ENCODE measurements at regions not wholly inside any gene's neighbourhood (a gene's known extent, or its start where the extent isn't known, plus 50 kb on each side); places are given as distances from the start of the nearest gene placed in this dataset.
"Not testable (repeated sequence)": the region's sequence is repeated elsewhere in the genome, so short reads cannot be mapped to it uniquely, and the experiment has no call there.

- peaks cover 5% of the 10 kb centered on the region for H3K9me3 Mint-ChIP-seq
- no peaks in the 10 kb centered on the region for H3K27me3 Mint-ChIP-seq (ENCODE audit: insufficient read depth)
- H3K27ac Mint-ChIP-seq: no peak overlapping the region
- H3K4me1 Mint-ChIP-seq (ENCODE audit: low read depth): no peaks in the 10 kb centered on the region
- intact Hi-C loops (cut with micrococcal nuclease): no loop called here
- no peak for DNase-seq (ENCODE audit: low spot score)
- no peaks in the 10 kb centered on the region for H3K36me3 Mint-ChIP-seq (ENCODE audit: low read depth)
- H3K4me3 Mint-ChIP-seq: no peak overlapping the region
These were observed 228.3 kb upstream of the MGAT4C start for GRCh38 chr12:86484473-86484872.

- Mint-ChIP-seq H3K27ac (no peak overlapping the region), H3K4me3 (no peak overlapping the region), H3K9me3 (peaks cover 11% of the 10 kb centered on the region), H3K36me3 (ENCODE audit: low read depth) (no peaks in the 10 kb centered on the region), H3K27me3 (ENCODE audit: insufficient read depth) (no peaks in the 10 kb centered on the region), H3K4me1 (ENCODE audit: low read depth) (no peaks in the 10 kb centered on the region)
- intact Hi-C loops (cut with micrococcal nuclease): no loop called here
- DNase-seq (ENCODE audit: low spot score): no peak
These were observed 217.0 kb upstream of the MGAT4C start for GRCh38 chr12:86473231-86473630.

GRCh38 chr12:86456776-86457175 lies 200.6 kb upstream of the MGAT4C start:
- Mint-ChIP-seq H3K27ac (no peak overlapping the region), H3K27me3 (ENCODE audit: insufficient read depth) (no peaks in the 10 kb centered on the region), H3K36me3 (ENCODE audit: low read depth) (no peaks in the 10 kb centered on the region), H3K9me3 (no peaks in the 10 kb centered on the region), H3K4me3 (no peak overlapping the region), H3K4me1 (ENCODE audit: low read depth) (no peaks in the 10 kb centered on the region)
- DNase-seq (ENCODE audit: low spot score): no peak
- intact Hi-C loops (cut with micrococcal nuclease): no loop called here

- H3K9me3 Mint-ChIP-seq: no peaks in the 10 kb centered on the region
- intact Hi-C loops (cut with micrococcal nuclease): no loop called here
- no peak overlapping the region for H3K4me3 Mint-ChIP-seq
- H3K27ac Mint-ChIP-seq: no peak overlapping the region
- no peak for DNase-seq (ENCODE audit: low spot score)
- H3K36me3 Mint-ChIP-seq (ENCODE audit: low read depth): no peaks in the 10 kb centered on the region
- no peaks in the 10 kb centered on the region for H3K27me3 Mint-ChIP-seq (ENCODE audit: insufficient read depth)
- no peaks in the 10 kb centered on the region for H3K4me1 Mint-ChIP-seq (ENCODE audit: low read depth)
These were observed 200.1 kb upstream of the MGAT4C start for GRCh38 chr12:86456241-86456640.

GRCh38 chr12:86445356-86445755 lies 189.2 kb upstream of the MGAT4C start:
- H3K36me3 Mint-ChIP-seq (ENCODE audit: low read depth): no peaks in the 10 kb centered on the region
- H3K4me3 Mint-ChIP-seq: no peak overlapping the region
- H3K4me1 Mint-ChIP-seq (ENCODE audit: low read depth): no peaks in the 10 kb centered on the region
- H3K9me3 Mint-ChIP-seq: peaks cover 6% of the 10 kb centered on the region
- H3K27me3 Mint-ChIP-seq (ENCODE audit: insufficient read depth): no peaks in the 10 kb centered on the region
- DNase-seq (ENCODE audit: low spot score): no peak
- intact Hi-C loops (cut with micrococcal nuclease): no loop called here
- no peak overlapping the region for H3K27ac Mint-ChIP-seq

GRCh38 chr12:86435053-86435452 lies 178.9 kb upstream of the MGAT4C start:
- intact Hi-C loops (cut with micrococcal nuclease): no loop called here
- peaks cover 7% of the 10 kb centered on the region for H3K9me3 Mint-ChIP-seq
- DNase-seq (ENCODE audit: low spot score): no peak
- H3K4me1 Mint-ChIP-seq (ENCODE audit: low read depth): no peaks in the 10 kb centered on the region
- no peak overlapping the region for H3K4me3 Mint-ChIP-seq
- H3K27me3 Mint-ChIP-seq (ENCODE audit: insufficient read depth): no peaks in the 10 kb centered on the region
- H3K36me3 Mint-ChIP-seq (ENCODE audit: low read depth): no peaks in the 10 kb centered on the region
- no peak overlapping the region for H3K27ac Mint-ChIP-seq

- no peaks in the 10 kb centered on the region for H3K4me1 Mint-ChIP-seq (ENCODE audit: low read depth)
- no peak for DNase-seq (ENCODE audit: low spot score)
- no peak overlapping the region for H3K4me3 Mint-ChIP-seq
- H3K27ac Mint-ChIP-seq: no peak overlapping the region
- H3K36me3 Mint-ChIP-seq (ENCODE audit: low read depth): no peaks in the 10 kb centered on the region
- H3K27me3 Mint-ChIP-seq (ENCODE audit: insufficient read depth): no peaks in the 10 kb centered on the region
- intact Hi-C loops (cut with micrococcal nuclease): no loop called here
- H3K9me3 Mint-ChIP-seq: peaks cover 16% of the 10 kb centered on the region
These were observed 173.6 kb upstream of the MGAT4C start for GRCh38 chr12:86429824-86430223.

GRCh38 chr12:86421333-86421732 lies 165.1 kb upstream of the MGAT4C start:
- no peak for DNase-seq (ENCODE audit: low spot score)

GRCh38 chr12:86414201-86414600 lies 158.0 kb upstream of the MGAT4C start:
- no peaks in the 10 kb centered on the region for H3K36me3 Mint-ChIP-seq (ENCODE audit: low read depth)
- H3K27me3 Mint-ChIP-seq (ENCODE audit: insufficient read depth): no peaks in the 10 kb centered on the region
- H3K9me3 Mint-ChIP-seq: peaks cover 18% of the 10 kb centered on the region
- no peaks in the 10 kb centered on the region for H3K4me1 Mint-ChIP-seq (ENCODE audit: low read depth)
- no peak overlapping the region for H3K27ac Mint-ChIP-seq
- H3K4me3 Mint-ChIP-seq: no peak overlapping the region
- DNase-seq (ENCODE audit: low spot score): no peak
- intact Hi-C loops (cut with micrococcal nuclease): no loop called here

More at GRCh38 chr12:86421333-86421732, 165.1 kb upstream of the MGAT4C start:
- Mint-ChIP-seq H3K4me1 (ENCODE audit: low read depth) (no peaks in the 10 kb centered on the region), H3K9me3 (no peaks in the 10 kb centered on the region), H3K27ac (no peak overlapping the region), H3K36me3 (ENCODE audit: low read depth) (no peaks in the 10 kb centered on the region), H3K27me3 (ENCODE audit: insufficient read depth) (no peaks in the 10 kb centered on the region), H3K4me3 (no peak overlapping the region)
- intact Hi-C loops (cut with micrococcal nuclease): no loop called here

GRCh38 chr12:86411710-86412109 lies 155.5 kb upstream of the MGAT4C start:
- Mint-ChIP-seq H3K27me3 (ENCODE audit: insufficient read depth) (no peaks in the 10 kb centered on the region), H3K36me3 (ENCODE audit: low read depth) (no peaks in the 10 kb centered on the region)
- intact Hi-C loops (cut with micrococcal nuclease): no loop called here

GRCh38 chr12:86407620-86408208 lies 151.5 kb upstream of the MGAT4C start:
- no peaks in the 10 kb centered on the region for H3K27me3 Mint-ChIP-seq (ENCODE audit: insufficient read depth)
- H3K36me3 Mint-ChIP-seq (ENCODE audit: low read depth): no peaks in the 10 kb centered on the region
- DNase-seq (ENCODE audit: low spot score): no peak
- no peak overlapping the region for H3K4me3 Mint-ChIP-seq
- peaks cover 13% of the 10 kb centered on the region for H3K9me3 Mint-ChIP-seq
- H3K4me1 Mint-ChIP-seq (ENCODE audit: low read depth): no peaks in the 10 kb centered on the region
- intact Hi-C loops (cut with micrococcal nuclease): no loop called here
- H3K27ac Mint-ChIP-seq: no peak overlapping the region

More at GRCh38 chr12:86411710-86412109, 155.5 kb upstream of the MGAT4C start:
- H3K4me3 Mint-ChIP-seq: no peak overlapping the region
- DNase-seq (ENCODE audit: low spot score): no peak
- H3K9me3 Mint-ChIP-seq: peaks cover 18% of the 10 kb centered on the region
- no peak overlapping the region for H3K27ac Mint-ChIP-seq
- H3K4me1 Mint-ChIP-seq (ENCODE audit: low read depth): no peaks in the 10 kb centered on the region

GRCh38 chr12:86389949-86390348 lies 133.8 kb upstream of the MGAT4C start:
- Mint-ChIP-seq H3K36me3 (ENCODE audit: low read depth) (no peaks in the 10 kb centered on the region), H3K27me3 (ENCODE audit: insufficient read depth) (no peaks in the 10 kb centered on the region), H3K27ac (no peak overlapping the region), H3K4me1 (ENCODE audit: low read depth) (no peaks in the 10 kb centered on the region), H3K9me3 (no peaks in the 10 kb centered on the region), H3K4me3 (no peak overlapping the region)
- intact Hi-C loops (cut with micrococcal nuclease): no loop called here
- DNase-seq (ENCODE audit: low spot score): no peak

- Mint-ChIP-seq H3K4me3 (no peak overlapping the region), H3K36me3 (ENCODE audit: low read depth) (no peaks in the 10 kb centered on the region), H3K4me1 (ENCODE audit: low read depth) (no peaks in the 10 kb centered on the region), H3K27ac (no peak overlapping the region), H3K9me3 (peaks cover 4% of the 10 kb centered on the region), H3K27me3 (ENCODE audit: insufficient read depth) (no peaks in the 10 kb centered on the region)
- intact Hi-C loops (cut with micrococcal nuclease): no loop called here
- DNase-seq (ENCODE audit: low spot score): no peak
These were observed 131.5 kb upstream of the MGAT4C start for GRCh38 chr12:86387591-86388145.

GRCh38 chr12:86383759-86384158 lies 127.6 kb upstream of the MGAT4C start:
- H3K27ac Mint-ChIP-seq; H3K4me1 Mint-ChIP-seq (ENCODE audit: low read depth); H3K36me3 Mint-ChIP-seq (ENCODE audit: low read depth); H3K27me3 Mint-ChIP-seq (ENCODE audit: insufficient read depth); H3K4me3 Mint-ChIP-seq; DNase-seq (ENCODE audit: low spot score); intact Hi-C loops (cut with micrococcal nuclease): not testable (repeated sequence)
- peaks cover 11% of the 10 kb centered on the region for H3K9me3 Mint-ChIP-seq

All from activated T-helper 1 cell treated with anti-CD3 and anti-CD28 coated beads, Interleukin-12 subunit alpha, Interleukin-12 subunit beta, Interleukin-2, Interleukin-4 antibody, amounts not matched to agents 30 ng/mL and 10 ng/mL and 1 ng/mL, durations not matched to agents 14 hours and 24 hours and 36 hours (primary cell).